ENCODE measurements at regions not wholly inside any gene's neighbourhood (a gene's known extent, or its start where the extent isn't known, plus 50 kb on each side); places are given as distances from the start of the nearest gene placed in this dataset.

DNA sequence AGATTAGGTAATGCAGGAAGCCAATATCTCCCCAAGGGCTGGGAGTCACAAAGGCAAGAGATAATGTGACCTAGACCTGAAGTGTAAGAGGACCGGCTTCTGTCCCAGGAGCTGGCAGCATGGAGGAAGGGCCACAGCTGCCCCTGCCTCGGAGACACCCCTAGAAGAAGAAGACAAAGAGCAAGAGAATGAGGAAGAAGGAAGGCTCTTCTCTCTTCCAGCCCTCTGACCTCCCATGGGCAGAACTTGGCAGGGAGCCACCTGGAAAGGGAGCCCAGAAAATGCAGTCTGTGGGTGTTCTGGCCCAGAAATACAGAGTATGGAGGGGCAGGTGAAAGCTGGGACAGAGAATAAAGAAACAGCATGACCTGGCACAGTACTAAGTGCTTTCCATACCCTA is 151.0 kb downstream of the C5orf15 start:
- H3K4me3 Mint-ChIP-seq, result no peak overlapping the region
- H3K36me3 Mint-ChIP-seq (ENCODE audit: low read depth), result no peaks in the 10 kb centered on the region
- TF ChIP-seq, protein P1, sequence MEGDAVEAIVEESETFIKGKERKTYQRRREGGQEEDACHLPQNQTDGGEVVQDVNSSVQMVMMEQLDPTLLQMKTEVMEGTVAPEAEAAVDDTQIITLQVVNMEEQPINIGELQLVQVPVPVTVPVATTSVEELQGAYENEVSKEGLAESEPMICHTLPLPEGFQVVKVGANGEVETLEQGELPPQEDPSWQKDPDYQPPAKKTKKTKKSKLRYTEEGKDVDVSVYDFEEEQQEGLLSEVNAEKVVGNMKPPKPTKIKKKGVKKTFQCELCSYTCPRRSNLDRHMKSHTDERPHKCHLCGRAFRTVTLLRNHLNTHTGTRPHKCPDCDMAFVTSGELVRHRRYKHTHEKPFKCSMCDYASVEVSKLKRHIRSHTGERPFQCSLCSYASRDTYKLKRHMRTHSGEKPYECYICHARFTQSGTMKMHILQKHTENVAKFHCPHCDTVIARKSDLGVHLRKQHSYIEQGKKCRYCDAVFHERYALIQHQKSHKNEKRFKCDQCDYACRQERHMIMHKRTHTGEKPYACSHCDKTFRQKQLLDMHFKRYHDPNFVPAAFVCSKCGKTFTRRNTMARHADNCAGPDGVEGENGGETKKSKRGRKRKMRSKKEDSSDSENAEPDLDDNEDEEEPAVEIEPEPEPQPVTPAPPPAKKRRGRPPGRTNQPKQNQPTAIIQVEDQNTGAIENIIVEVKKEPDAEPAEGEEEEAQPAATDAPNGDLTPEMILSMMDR (IDR thresholded peaks at IDR 0.05), result no peak
- DNase-seq, result no peak
- H3K9me3 Mint-ChIP-seq, result no peaks in the 10 kb centered on the region
- H3K4me1 Mint-ChIP-seq, result peaks cover 50% of the 10 kb centered on the region
- H3K27me3 Mint-ChIP-seq (ENCODE audit: low read depth, poor library complexity), result peaks cover 10% of the 10 kb centered on the region
- H3K27ac Mint-ChIP-seq, result no peak overlapping the region

GRCh38 chr5:133816791-133817190 is 151.6 kb downstream of the C5orf15 start:
- Mint-ChIP-seq H3K4me3 (no peak overlapping the region), H3K9me3 (no peaks in the 10 kb centered on the region), H3K36me3 (ENCODE audit: low read depth) (no peaks in the 10 kb centered on the region), H3K4me1 (peaks cover 44% of the 10 kb centered on the region), H3K27me3 (ENCODE audit: low read depth, poor library complexity) (peaks cover 9% of the 10 kb centered on the region), H3K27ac (no peak overlapping the region)
- DNase-seq, result no peak
- TF ChIP-seq, protein P1 (IDR thresholded peaks at IDR 0.05), result no peak

DNA sequence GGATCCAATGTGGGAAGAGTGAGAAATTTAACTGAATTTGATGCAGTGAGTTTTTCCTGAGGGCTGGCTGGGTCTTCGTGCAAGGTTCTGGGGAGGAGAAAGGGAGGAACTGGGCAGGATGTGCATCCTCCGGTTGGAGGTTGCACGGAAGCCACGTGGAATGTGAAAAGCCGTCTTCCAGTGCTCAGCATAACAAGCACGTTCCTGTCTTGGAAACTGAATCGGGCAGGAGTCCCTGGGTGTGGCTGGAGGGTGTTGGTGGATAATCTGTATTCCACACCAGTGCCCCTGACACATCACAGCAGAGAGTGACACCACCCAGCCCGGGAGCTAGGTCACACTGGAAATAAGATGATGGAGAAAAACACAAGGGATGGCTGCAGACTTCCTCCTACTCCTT is 154.3 kb downstream of the C5orf15 start:
- no peak overlapping the region for H3K4me3 Mint-ChIP-seq
- H3K27me3 Mint-ChIP-seq (ENCODE audit: low read depth, poor library complexity), result peaks cover 9% of the 10 kb centered on the region
- H3K27ac Mint-ChIP-seq, result no peak overlapping the region
- no peaks in the 10 kb centered on the region for H3K9me3 Mint-ChIP-seq
- DNase-seq, result no peak
- TF ChIP-seq, protein P1 (IDR thresholded peaks at IDR 0.05), result no peak
- peaks cover 18% of the 10 kb centered on the region for H3K4me1 Mint-ChIP-seq
- no peaks in the 10 kb centered on the region for H3K36me3 Mint-ChIP-seq (ENCODE audit: low read depth)

DNA sequence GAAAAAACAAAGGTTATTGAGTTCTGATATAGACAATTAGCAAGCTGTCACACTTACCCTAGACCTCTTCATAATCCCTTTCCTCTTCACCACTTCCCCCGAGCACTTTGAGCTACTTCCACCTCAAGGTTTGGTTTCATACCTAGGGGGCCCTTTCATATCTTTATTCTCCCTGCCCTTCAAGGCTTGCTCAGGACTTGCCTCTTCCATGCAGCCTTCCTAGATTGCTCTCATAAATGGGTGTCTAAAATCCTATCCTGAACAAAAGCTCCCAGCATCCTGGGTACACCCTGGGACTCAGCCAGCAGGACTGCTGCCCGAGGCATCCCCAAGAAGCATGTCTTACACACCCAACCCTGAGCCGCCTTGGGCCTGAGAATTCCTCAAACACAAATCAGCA is 157.3 kb downstream of the C5orf15 start:
- Mint-ChIP-seq H3K9me3 (no peaks in the 10 kb centered on the region), H3K36me3 (ENCODE audit: low read depth) (no peaks in the 10 kb centered on the region), H3K27ac (no peak overlapping the region), H3K27me3 (ENCODE audit: low read depth, poor library complexity) (peaks cover 8% of the 10 kb centered on the region), H3K4me3 (no peak overlapping the region), H3K4me1 (peaks cover 27% of the 10 kb centered on the region)
- TF ChIP-seq, protein P1 (IDR thresholded peaks at IDR 0.05), result no peak
- no peak for DNase-seq

GRCh38 chr5:133809801-133810200 is 158.6 kb downstream of the C5orf15 start:
- TF ChIP-seq, protein P1 (IDR thresholded peaks at IDR 0.05), result no peak
- no peak for DNase-seq
- peaks cover 11% of the 10 kb centered on the region for H3K27me3 Mint-ChIP-seq (ENCODE audit: low read depth, poor library complexity)
- H3K9me3 Mint-ChIP-seq, result peaks cover 4% of the 10 kb centered on the region
- no peak overlapping the region for H3K27ac Mint-ChIP-seq
- no peaks in the 10 kb centered on the region for H3K36me3 Mint-ChIP-seq (ENCODE audit: low read depth)
- no peak overlapping the region for H3K4me3 Mint-ChIP-seq
- peaks cover 33% of the 10 kb centered on the region for H3K4me1 Mint-ChIP-seq

DNA sequence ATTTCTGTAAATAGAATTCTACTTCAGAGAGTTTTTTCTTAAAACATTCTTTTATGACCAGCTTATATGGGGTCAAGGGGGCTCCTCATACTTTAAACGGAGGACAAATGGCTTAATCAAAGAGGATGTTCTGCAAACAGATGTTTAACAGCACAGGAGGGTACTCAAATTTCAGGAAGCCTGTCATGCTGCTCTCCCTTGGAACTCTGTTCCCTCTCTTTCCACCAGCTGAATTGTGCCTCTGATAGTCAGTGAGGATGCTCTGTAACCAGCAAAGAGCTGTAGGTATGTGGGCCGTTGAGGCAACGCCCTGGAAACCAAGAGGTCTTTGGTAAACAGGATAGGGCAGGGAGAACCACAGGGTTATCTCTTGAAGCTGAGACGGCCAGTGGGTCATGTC is 161.1 kb downstream of the C5orf15 start:
- no peak overlapping the region for H3K4me3 Mint-ChIP-seq
- peaks cover 25% of the 10 kb centered on the region for H3K4me1 Mint-ChIP-seq
- H3K36me3 Mint-ChIP-seq (ENCODE audit: low read depth), result no peaks in the 10 kb centered on the region
- peaks cover 8% of the 10 kb centered on the region for H3K9me3 Mint-ChIP-seq
- no peak for DNase-seq
- peaks cover 9% of the 10 kb centered on the region for H3K27me3 Mint-ChIP-seq (ENCODE audit: low read depth, poor library complexity)
- TF ChIP-seq, protein P1 (IDR thresholded peaks at IDR 0.05), result no peak
- H3K27ac Mint-ChIP-seq, result no peak overlapping the region

Data from nephron progenitor cell (in vitro differentiated cells).